NT2/D1 (cell line): ENCODE measurements at regions not wholly inside any gene's neighbourhood (a gene's known extent, or its start where the extent isn't known, plus 50 kb on each side); places are given as distances from the start of the nearest gene placed in this dataset.

ENCODE experiments used
- DNase-seq: peaks from one replicate; pipeline ENCODE4 v3.0.0-alpha.2; 2011; ENCODE audit warnings: low read depth, low spot score
- H3K27me3 ChIP-seq: 2 replicates; pipeline ENCODE4 v1.6.0; 2011; ENCODE audit warnings: mild to moderate bottlenecking; ENCODE audit not compliant: insufficient read length, insufficient read depth
- H3K36me3 ChIP-seq: 2 replicates; pipeline ENCODE4 v1.6.1; 2011; ENCODE audit warnings: mild to moderate bottlenecking, low read length, mixed read lengths; ENCODE audit not compliant: insufficient read depth, insufficient read length
- H3K4me1 ChIP-seq: 2 replicates; pipeline ENCODE4 v1.5.1; 2011; ENCODE audit not compliant: insufficient read depth, insufficient read length
- H3K4me3 ChIP-seq: 2 replicates; pipeline ENCODE4 v1.5.1; 2011; ENCODE audit warnings: low read depth; ENCODE audit not compliant: insufficient read length
- H3K9ac ChIP-seq: 2 replicates; pipeline ENCODE4 v1.6.0; 2011; ENCODE audit warnings: low read depth; ENCODE audit not compliant: insufficient read length
- H3K9me3 ChIP-seq: 2 replicates; pipeline ENCODE4 v1.5.1; 2011; ENCODE audit warnings: mild to moderate bottlenecking, low read length; ENCODE audit not compliant: insufficient read depth
- SUZ12 ChIP-seq: IDR thresholded peaks from 2 replicates; pipeline ENCODE4 v1.6.1; 2011; ENCODE audit not compliant: insufficient read length, insufficient read depth; ENCODE audit errors: extremely low read depth
- YY1 ChIP-seq: IDR thresholded peaks from 2 replicates; pipeline ENCODE4 v1.6.1; 2011; ENCODE audit not compliant: insufficient read length, insufficient read depth
- ZNF274 ChIP-seq: IDR thresholded peaks from 2 replicates; pipeline ENCODE4 v1.6.1; 2011; ENCODE audit warnings: mild to moderate bottlenecking, low read depth, low read length

DNA sequence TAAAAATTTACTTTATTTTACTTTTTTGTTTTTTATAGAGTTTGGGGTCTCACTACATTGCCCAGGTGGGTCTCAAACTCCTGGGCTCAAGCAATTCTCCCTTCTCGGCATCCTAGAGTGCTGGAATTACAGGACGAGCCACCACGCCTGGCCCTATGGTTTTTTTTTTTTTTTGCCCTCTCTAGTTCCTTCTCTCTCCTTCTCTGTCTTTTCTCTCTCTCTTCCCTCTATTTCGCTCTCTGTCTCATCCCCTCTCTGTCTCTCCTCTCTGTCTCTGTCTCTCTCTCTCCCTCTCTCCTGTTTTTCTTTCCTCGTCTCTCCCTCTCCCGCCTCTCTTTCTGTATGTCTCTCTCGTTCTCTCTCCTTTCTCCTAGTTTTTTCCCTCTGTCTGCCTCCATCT, 202.6 kb upstream of the LHX5 start:
- no peaks in the 10 kb centered on the region for H3K27me3 ChIP-seq
- H3K36me3 ChIP-seq = no peaks in the 10 kb centered on the region
- TF ChIP-seq YY1 = no peak
- no peak for TF ChIP-seq ZNF274
- no peak for TF ChIP-seq SUZ12
- H3K4me3 ChIP-seq = no peak overlapping the region
- DNase-seq = no peak
- H3K9me3 ChIP-seq = 0 out of 2 replicates have a peak, but pooled peaks cover 9% of the 10 kb centered on the region
- no peak overlapping the region for H3K9ac ChIP-seq
- H3K4me1 ChIP-seq = no peaks in the 10 kb centered on the region

DNA sequence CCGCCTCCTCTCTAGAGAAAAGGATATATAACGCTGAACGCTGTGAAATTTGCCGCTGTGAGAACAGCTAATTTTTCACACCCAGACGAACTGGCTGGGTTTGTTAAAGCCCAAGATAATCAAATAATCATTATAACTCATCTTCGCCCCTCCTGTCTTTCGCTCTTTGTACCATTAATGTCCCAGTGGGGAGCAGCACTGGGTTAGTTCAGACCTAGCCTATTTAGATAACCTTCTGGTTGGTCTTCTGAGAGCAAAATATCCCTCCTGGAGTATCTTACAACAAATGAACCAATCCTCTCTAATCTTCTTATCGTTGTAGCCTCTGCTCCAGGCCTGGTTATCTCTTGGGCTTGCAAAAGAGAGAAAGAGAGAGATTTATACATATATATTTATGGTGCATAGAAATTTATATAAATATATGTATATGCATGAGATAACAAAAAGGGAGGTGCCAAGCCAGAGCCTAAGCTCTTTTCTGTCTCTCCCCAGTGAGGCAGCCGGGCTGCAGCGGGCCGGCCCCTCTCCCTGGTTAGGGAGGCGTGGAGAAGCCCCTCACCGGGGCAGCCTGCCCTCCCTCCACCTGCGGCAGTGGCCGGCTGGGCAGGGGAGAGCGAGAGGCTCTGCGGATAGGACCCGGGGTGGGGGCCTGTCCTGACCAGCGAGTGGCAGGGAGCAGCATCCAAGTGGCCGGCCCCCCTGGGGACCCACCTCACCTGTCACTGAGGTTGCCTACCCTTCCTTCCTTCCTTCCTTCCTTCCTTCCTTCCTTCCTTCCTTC, 202.0 kb upstream of the LHX5 start:
- Histone ChIP-seq H3K9me3 (0 out of 2 replicates have a peak, but pooled peaks cover 9% of the 10 kb centered on the region), H3K4me3 (no peak overlapping the region), H3K36me3 (no peaks in the 10 kb centered on the region), H3K4me1 (no peaks in the 10 kb centered on the region), H3K27me3 (no peaks in the 10 kb centered on the region), H3K9ac (no peak overlapping the region)
- no peak for DNase-seq
- TF ChIP-seq SUZ12 (no peak), ZNF274 (no peak)

DNA sequence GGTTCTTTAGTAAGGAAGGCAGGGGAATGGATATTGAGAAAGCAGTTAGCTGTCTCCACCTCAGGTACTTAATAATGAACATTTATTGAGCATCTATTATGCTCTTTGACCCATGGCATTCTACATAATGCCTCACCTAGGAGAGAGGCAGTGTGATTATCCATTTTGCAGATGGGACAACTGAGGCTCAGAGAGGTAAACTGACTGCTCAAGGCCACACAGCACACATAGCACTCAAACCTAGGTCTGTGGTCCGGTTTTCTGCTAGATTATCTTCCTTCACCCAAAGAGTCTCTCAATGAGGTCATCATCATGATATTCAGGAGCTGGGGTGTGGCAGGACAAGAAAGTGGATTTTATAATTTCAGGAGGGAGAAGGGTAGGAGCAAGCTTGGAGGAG, 199.1 kb upstream of the LHX5 start:
- Histone ChIP-seq H3K4me3 (no peak overlapping the region), H3K27me3 (no peaks in the 10 kb centered on the region), H3K9me3 (no peaks in the 10 kb centered on the region), H3K36me3 (no peaks in the 10 kb centered on the region), H3K9ac (no peak overlapping the region), H3K4me1 (peaks cover under 1% of the 10 kb centered on the region)
- no peak for DNase-seq
- no peak for TF ChIP-seq SUZ12

DNA sequence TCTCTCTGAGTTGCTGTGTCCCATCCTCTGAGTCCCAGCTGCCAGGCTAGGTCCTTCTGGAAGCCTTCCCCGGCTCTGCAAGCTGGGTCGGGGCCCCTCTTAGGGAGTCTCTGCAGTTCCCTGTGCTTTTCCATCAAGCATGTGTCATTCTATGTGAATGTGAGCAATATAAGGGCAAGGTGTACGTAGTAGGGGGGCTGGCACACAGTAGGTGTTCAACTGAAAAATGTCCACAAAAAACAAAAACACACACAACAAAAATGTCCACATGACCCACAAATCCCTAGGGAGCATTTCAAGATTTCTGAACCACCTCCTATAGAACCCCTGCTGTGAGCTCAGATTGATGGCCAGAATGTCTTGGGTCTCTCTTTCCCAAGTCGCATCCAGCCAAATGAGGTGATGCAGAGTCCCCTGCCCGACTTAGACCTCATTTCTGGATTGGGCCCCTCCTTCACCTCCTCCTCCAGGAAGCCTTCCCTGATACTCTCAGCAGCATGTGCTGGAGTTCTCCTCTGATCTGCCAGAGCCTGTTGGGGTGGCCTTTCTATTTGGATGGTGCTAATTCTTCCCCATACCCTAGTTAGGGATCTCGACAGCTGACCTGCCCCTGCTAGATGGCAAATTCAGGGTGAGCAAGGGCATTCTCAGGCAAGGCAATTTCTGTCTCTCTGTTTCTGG, 196.1 kb upstream of the LHX5 start:
- Histone ChIP-seq H3K4me1 (peaks cover 22% of the 10 kb centered on the region), H3K9ac (no peak overlapping the region), H3K36me3 (no peaks in the 10 kb centered on the region), H3K4me3 (no peak overlapping the region), H3K9me3 (no peaks in the 10 kb centered on the region), H3K27me3 (no peaks in the 10 kb centered on the region)
- DNase-seq = no peak
- TF ChIP-seq SUZ12 (no peak), ZNF274 (no peak)

DNA sequence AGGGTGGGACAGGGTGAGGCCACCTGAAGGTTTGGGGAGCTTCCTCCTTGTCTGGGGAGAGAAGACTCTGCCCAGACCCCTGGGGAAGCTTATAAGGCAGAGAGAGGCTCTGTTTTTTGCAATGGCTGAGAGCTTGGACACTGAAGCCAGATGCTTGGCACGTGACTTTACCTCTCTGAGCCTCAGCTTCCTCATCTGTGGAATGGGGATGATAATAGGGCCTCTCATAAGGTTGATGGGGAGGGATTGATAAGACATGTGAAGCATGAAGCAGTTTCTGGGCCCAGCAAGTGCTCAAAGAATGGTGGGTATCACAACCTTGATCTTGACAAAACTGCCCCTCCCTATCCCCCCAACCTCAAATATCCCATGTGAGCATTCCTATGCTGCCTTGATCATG, 195.4 kb upstream of the LHX5 start:
- TF ChIP-seq YY1 = no peak
- TF ChIP-seq ZNF274 = no peak
- no peak for TF ChIP-seq SUZ12
- Histone ChIP-seq H3K36me3 (no peaks in the 10 kb centered on the region), H3K4me1 (peaks cover 25% of the 10 kb centered on the region), H3K9me3 (no peaks in the 10 kb centered on the region), H3K27me3 (no peaks in the 10 kb centered on the region), H3K4me3 (no peak overlapping the region), H3K9ac (no peak overlapping the region)
- no peak for DNase-seq

DNA sequence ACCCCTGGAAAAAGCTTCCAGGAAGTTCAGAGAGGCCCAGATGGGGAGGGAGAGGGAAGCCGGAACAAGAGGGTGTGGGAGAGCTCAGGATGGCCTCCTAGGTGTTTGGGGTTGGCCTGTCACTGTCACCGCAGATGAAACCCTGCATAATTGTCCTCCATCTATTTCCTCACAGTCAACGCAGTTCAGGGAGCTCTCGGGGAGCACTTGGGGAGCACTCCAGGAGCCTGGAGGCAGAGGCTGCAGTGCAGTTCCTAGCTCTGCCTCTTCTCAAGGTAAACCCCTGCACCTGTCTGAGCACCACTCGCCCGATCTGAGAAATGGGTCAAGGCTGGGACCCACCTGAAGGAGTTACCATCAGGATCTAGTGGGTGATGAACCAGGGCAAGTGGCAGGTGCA, 194.6 kb upstream of the LHX5 start:
- DNase-seq = no peak
- Histone ChIP-seq H3K27me3 (no peaks in the 10 kb centered on the region), H3K4me3 (no peak overlapping the region), H3K9ac (no peak overlapping the region), H3K36me3 (no peaks in the 10 kb centered on the region), H3K9me3 (no peaks in the 10 kb centered on the region), H3K4me1 (peaks cover 25% of the 10 kb centered on the region)
- TF ChIP-seq ZNF274 (no peak), SUZ12 (no peak), YY1 (no peak)

DNA sequence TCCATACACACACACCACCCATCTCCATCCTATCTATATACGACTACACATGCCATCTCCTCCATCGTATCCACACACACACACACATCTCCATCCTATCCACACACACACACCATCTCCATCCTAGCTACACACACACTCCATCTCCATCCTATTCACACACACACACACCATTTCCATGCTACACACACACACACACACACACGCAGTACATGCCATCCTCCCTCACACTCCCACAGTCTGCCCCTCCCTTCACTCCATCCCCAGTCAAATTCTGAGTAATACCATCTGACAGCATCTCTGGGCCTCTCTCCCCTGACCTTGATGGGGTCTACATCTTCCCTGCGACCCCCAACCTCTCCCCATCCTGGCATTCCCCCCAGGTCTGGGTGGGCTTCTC, 193.8 kb upstream of the LHX5 start:
- no peak overlapping the region for H3K4me3 ChIP-seq
- H3K4me1 ChIP-seq = peaks cover 25% of the 10 kb centered on the region
- DNase-seq = no peak
- no peak overlapping the region for H3K9ac ChIP-seq
- TF ChIP-seq SUZ12 = no peak
- no peak for TF ChIP-seq ZNF274
- TF ChIP-seq YY1 = no peak
- no peaks in the 10 kb centered on the region for H3K27me3 ChIP-seq
- H3K9me3 ChIP-seq = no peaks in the 10 kb centered on the region
- no peaks in the 10 kb centered on the region for H3K36me3 ChIP-seq
